Endodermal cell (in vitro differentiated cells): ENCODE measurements at regions not wholly inside any gene's neighbourhood (a gene's known extent, or its start where the extent isn't known, plus 50 kb on each side); places are given as distances from the start of the nearest gene placed in this dataset. TPM values are rescaled to one million over a fixed set of nuclear protein-coding genes. Genes with fewer than 3 reads are reported as not detected.

Source experiments
- microRNA-seq: library from miRNA; unstranded; fragments of <30 nt; microRNA quantifications from one replicate; pipeline ENCODE4 v1.2.0, GENCODE V29; 2020; ENCODE audit warnings: borderline microRNAs expressed

Small RNAs in the stretch of these regions (microRNA-seq; reads per million reads assigned to microRNA genes)
- not detected for gene MIR3672
